ENCODE measurements at regions not wholly inside any gene's neighbourhood (a gene's known extent, or its start where the extent isn't known, plus 50 kb on each side); places are given as distances from the start of the nearest gene placed in this dataset.

- no peak for DNase-seq
These were observed 242.9 kb upstream of the CXCL12 start for GRCh38 chr10:44627591-44628354.

- DNase-seq: no peak
These were observed 244.0 kb upstream of the CXCL12 start for GRCh38 chr10:44628921-44629320.

GRCh38 chr10:44635176-44635575, 250.3 kb upstream of the CXCL12 start:
- no peak for DNase-seq

- DNase-seq: no peak
These were observed 251.7 kb upstream of the CXCL12 start for GRCh38 chr10:44636625-44637024.

- no peak for DNase-seq
These were observed 255.5 kb upstream of the CXCL12 start for GRCh38 chr10:44640429-44640828.

- no peak for DNase-seq
These were observed 262.6 kb upstream of the CXCL12 start for GRCh38 chr10:44647473-44647872.

- no peak for DNase-seq
These were observed 263.1 kb upstream of the CXCL12 start for GRCh38 chr10:44647877-44648542.

GRCh38 chr10:44650691-44651661, 260.2 kb upstream of the TMEM72 start:
- DNase-seq: no peak

- no peak for DNase-seq
These were observed 259.3 kb upstream of the TMEM72 start for GRCh38 chr10:44651834-44652233.

GRCh38 chr10:44659320-44659719, 251.8 kb upstream of the TMEM72 start:
- no peak for DNase-seq

GRCh38 chr10:44660271-44660670, 250.9 kb upstream of the TMEM72 start:
- DNase-seq: no peak

- DNase-seq: no peak
These were observed 249.1 kb upstream of the TMEM72 start for GRCh38 chr10:44662051-44662450.

GRCh38 chr10:44668336-44668735, 242.8 kb upstream of the TMEM72 start:
- DNase-seq: no peak

- DNase-seq: no peak
These were observed 239.8 kb upstream of the TMEM72 start for GRCh38 chr10:44671319-44671718.

GRCh38 chr10:44673245-44673983, 237.7 kb upstream of the TMEM72 start:
- no peak for DNase-seq

- no peak for DNase-seq
These were observed 236.4 kb upstream of the TMEM72 start for GRCh38 chr10:44674536-44675386.

- no peak for DNase-seq
These were observed 235.7 kb upstream of the TMEM72 start for GRCh38 chr10:44675387-44675874.

- no peak for DNase-seq
These were observed 230.4 kb upstream of the TMEM72 start for GRCh38 chr10:44680764-44681163.

GRCh38 chr10:44682507-44682906, 228.6 kb upstream of the TMEM72 start:
- DNase-seq: no peak

GRCh38 chr10:44684661-44685060, 226.5 kb upstream of the TMEM72 start:
- no peak for DNase-seq

- no peak for DNase-seq
These were observed 225.9 kb upstream of the TMEM72 start for GRCh38 chr10:44685220-44685619.

GRCh38 chr10:44685747-44686146, 225.4 kb upstream of the TMEM72 start:
- DNase-seq: no peak

Data from 8988T (cell line).